BE2C (cell line): ENCODE measurements at regions not wholly inside any gene's neighbourhood (a gene's known extent, or its start where the extent isn't known, plus 50 kb on each side); places are given as distances from the start of the nearest gene placed in this dataset.

Source experiments
- DNase-seq: peaks from one replicate; pipeline ENCODE4 v3.0.0-alpha.2; 2020
- H3K27me3 ChIP-seq: fragments of 250-450 bp; sonication (Bioruptor Pico); 2 replicates; pipeline ENCODE4 v1.5.1; 2020; ENCODE audit warnings: mild to moderate bottlenecking
- H3K36me3 ChIP-seq: fragments of 250-450 bp; sonication (Bioruptor Pico); 2 replicates; pipeline ENCODE4 v1.5.1; 2020; ENCODE audit warnings: mild to moderate bottlenecking
- H3K4me1 ChIP-seq: fragments of 250-450 bp; sonication (Bioruptor Pico); 2 replicates; pipeline ENCODE4 v1.5.1; 2020
- H3K4me3 ChIP-seq: 2 replicates; pipeline ENCODE4 v1.5.1; 2011; ENCODE audit warnings: low read depth, low read length
- H3K9me3 ChIP-seq: fragments of 250-450 bp; sonication (Bioruptor Pico); 2 replicates; pipeline ENCODE4 v1.5.1; 2020
- TF ChIP-seq, protein P1 (sequence below): IDR thresholded peaks from 2 replicates; pipeline ENCODE4 v1.5.1; 2012; ENCODE audit warnings: mild to moderate bottlenecking, low read depth, low read length

DNA sequence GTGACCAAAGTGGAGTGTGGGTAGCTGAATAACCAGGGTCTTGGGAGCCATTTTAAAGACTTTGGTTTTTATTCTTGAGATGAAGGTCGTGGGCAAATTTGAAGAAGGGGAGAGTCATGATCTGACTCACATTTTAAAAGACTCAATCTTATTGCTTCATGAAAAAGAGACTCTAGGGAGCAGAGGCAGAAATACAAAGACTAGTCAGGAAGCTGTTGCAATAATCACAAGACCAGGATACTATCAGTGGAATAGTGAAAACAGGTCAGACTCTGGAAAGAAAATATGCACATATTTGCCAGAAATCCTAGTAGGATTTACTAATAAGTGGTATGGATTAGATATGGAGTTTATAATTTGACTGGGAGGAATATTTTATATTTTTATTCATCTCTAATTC, 448.4 kb downstream of the RAPGEF2 start:
- H3K9me3 ChIP-seq = no peaks in the 10 kb centered on the region
- H3K4me1 ChIP-seq = peaks cover 29% of the 10 kb centered on the region
- no peak for DNase-seq
- H3K36me3 ChIP-seq = no peaks in the 10 kb centered on the region
- H3K27me3 ChIP-seq = no peaks in the 10 kb centered on the region
- TF ChIP-seq, protein P1, sequence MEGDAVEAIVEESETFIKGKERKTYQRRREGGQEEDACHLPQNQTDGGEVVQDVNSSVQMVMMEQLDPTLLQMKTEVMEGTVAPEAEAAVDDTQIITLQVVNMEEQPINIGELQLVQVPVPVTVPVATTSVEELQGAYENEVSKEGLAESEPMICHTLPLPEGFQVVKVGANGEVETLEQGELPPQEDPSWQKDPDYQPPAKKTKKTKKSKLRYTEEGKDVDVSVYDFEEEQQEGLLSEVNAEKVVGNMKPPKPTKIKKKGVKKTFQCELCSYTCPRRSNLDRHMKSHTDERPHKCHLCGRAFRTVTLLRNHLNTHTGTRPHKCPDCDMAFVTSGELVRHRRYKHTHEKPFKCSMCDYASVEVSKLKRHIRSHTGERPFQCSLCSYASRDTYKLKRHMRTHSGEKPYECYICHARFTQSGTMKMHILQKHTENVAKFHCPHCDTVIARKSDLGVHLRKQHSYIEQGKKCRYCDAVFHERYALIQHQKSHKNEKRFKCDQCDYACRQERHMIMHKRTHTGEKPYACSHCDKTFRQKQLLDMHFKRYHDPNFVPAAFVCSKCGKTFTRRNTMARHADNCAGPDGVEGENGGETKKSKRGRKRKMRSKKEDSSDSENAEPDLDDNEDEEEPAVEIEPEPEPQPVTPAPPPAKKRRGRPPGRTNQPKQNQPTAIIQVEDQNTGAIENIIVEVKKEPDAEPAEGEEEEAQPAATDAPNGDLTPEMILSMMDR = no peak
- H3K4me3 ChIP-seq = no peak overlapping the region

GRCh38 chr4:159552979-159553768, 450.3 kb downstream of the RAPGEF2 start:
- DNase-seq = no peak
- H3K4me3 ChIP-seq = no peak overlapping the region
- H3K36me3 ChIP-seq = no peaks in the 10 kb centered on the region
- H3K27me3 ChIP-seq = no peaks in the 10 kb centered on the region
- TF ChIP-seq, protein P1 = no peak
- H3K4me1 ChIP-seq = peaks cover 16% of the 10 kb centered on the region
- H3K9me3 ChIP-seq = no peaks in the 10 kb centered on the region

GRCh38 chr4:159555873-159556272, 453.0 kb downstream of the RAPGEF2 start:
- no peak overlapping the region for H3K4me3 ChIP-seq
- DNase-seq = no peak
- no peaks in the 10 kb centered on the region for H3K36me3 ChIP-seq
- TF ChIP-seq, protein P1 = no peak
- no peaks in the 10 kb centered on the region for H3K9me3 ChIP-seq
- H3K27me3 ChIP-seq = no peaks in the 10 kb centered on the region
- peaks cover 10% of the 10 kb centered on the region; the same call in 1 of the 2 replicates for H3K4me1 ChIP-seq

DNA sequence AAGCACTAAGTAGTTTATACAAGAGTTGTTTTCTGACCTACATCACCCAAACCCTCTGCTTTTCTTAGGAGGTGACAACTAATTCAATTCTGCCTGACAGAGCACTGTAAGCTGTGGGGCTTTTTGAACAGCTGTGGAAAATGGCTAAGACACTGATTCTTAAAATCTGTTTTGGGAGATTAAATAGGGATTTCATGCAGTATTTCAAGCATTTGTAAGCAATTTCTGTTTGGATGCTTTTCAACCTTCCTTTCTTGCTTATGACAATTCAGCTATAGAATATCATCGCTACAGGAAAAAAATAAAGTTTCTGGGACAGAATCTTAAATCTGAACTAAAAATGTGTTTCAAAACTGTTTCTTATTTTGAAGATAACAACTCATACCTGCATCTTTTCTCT, 459.5 kb downstream of the RAPGEF2 start:
- TF ChIP-seq, protein P1 = no peak
- Histone ChIP-seq H3K4me3 (no peak overlapping the region), H3K27me3 (no peaks in the 10 kb centered on the region), H3K9me3 (no peaks in the 10 kb centered on the region), H3K4me1 (no peaks in the 10 kb centered on the region), H3K36me3 (no peaks in the 10 kb centered on the region)
- no peak for DNase-seq

DNA sequence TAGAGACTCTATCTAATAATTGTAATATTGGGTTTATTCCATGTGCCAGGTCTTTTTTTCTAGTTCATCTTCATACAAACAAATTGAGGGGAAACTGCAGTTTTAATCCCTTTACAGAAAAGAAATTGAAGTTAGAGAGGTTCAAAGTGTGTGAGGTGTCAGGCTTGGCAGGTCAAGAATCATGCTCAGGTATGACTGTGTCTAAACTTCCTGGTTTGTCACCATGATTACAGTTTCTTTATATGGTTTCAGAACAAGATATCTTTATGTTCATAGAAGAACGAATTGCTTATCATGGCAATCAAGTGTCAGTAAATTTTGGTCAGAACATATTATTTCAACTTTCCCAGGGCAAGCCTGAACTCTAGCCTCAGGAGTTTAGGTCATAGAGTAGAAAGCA, 460.4 kb downstream of the RAPGEF2 start:
- no peak overlapping the region for H3K4me3 ChIP-seq
- H3K9me3 ChIP-seq = no peaks in the 10 kb centered on the region
- DNase-seq = no peak
- H3K36me3 ChIP-seq = no peaks in the 10 kb centered on the region
- no peaks in the 10 kb centered on the region for H3K4me1 ChIP-seq
- H3K27me3 ChIP-seq = no peaks in the 10 kb centered on the region
- TF ChIP-seq, protein P1 = no peak

DNA sequence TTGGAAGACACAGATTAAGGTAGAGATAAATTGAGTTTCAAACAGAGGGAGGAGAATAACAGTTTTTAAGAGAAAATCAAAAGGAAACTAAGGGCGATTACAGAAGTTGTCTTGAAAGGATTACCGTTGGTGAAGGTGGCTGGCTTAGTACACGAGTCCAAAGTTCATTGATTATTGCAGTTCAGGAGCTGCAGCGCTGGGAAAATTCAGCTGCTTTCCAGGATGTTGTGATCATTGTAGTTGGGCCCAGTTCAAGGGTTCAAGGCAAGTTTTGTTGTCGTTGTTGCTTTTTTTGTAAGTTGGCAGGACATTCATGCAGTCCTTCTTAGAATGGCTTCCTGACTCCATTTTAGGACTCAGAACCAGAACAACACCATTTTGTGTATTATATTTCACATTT, 461.7 kb downstream of the RAPGEF2 start:
- DNase-seq = no peak
- Histone ChIP-seq H3K36me3 (no peaks in the 10 kb centered on the region), H3K27me3 (no peaks in the 10 kb centered on the region), H3K4me1 (no peaks in the 10 kb centered on the region), H3K4me3 (no peak overlapping the region), H3K9me3 (no peaks in the 10 kb centered on the region)
- TF ChIP-seq, protein P1 = no peak
